Mucosa of descending colon (tissue), 3 donors: ENCODE measurements at regions not wholly inside any gene's neighbourhood (a gene's known extent, or its start where the extent isn't known, plus 50 kb on each side); places are given as distances from the start of the nearest gene placed in this dataset.

Experiments used
- ATAC-seq: fragments of 200-7000 bp; cut with Tn5 transposase; one replicate; pipeline ENCODE4 v1.9.1; 2020; ENCODE audit warnings: mild to moderate bottlenecking, moderate library complexity
- DNase-seq, 3 donors: peaks; one replicate each; pipeline ENCODE4 v3.0.0-alpha.2; 2020
- H3K36me3 ChIP-seq: fragments of 200-600 bp; one replicate; pipeline ENCODE4 v1.8.0; 2021; ENCODE audit warnings: low read depth, mild to moderate bottlenecking
- H3K4me1 ChIP-seq: fragments of 200-600 bp; one replicate; pipeline ENCODE4 v1.8.0; 2021; ENCODE audit warnings: low read depth, mild to moderate bottlenecking
- H3K4me3 ChIP-seq: fragments of 200-600 bp; one replicate; pipeline ENCODE4 v1.8.0; 2021; ENCODE audit warnings: mild to moderate bottlenecking
- H3K9me3 ChIP-seq: fragments of 200-600 bp; one replicate; pipeline ENCODE4 v1.8.0; 2021; ENCODE audit warnings: mild to moderate bottlenecking
- CTCF ChIP-seq: fragments of 200-600 bp; IDR thresholded peaks from one replicate; pipeline ENCODE4 v1.8.0; 2022; ENCODE audit warnings: antibody characterized with exemption, mild to moderate bottlenecking
- intact Hi-C, 2 donors: fragments of 100-400 bp; cut with DNase I in 1 of 2; cut with micrococcal nuclease in 1 of 2; formaldehyde crosslinking; loops; one replicate each; pipeline versions ENCODE4 v1.11.0 to v1.11.1; 2022; cut with DNase I, micrococcal nuclease
- donor health status: DM: no; HTN: no; CAD: no; lungs with moderate emphysema.
- donor health status: DM: no; HTN: no; CAD: no.
- donor health status: DM: no; HTN: yes; CAD: no.

GRCh38 chr2:16241166-16242160 lies 301.1 kb downstream of the MYCN start:
- no peak for TF ChIP-seq CTCF

GRCh38 chr2:16240402-16240801 lies 300.1 kb downstream of the MYCN start:
- no peaks in the 10 kb centered on the region for H3K4me1 ChIP-seq
- intact Hi-C loops: no loop called here

More at GRCh38 chr2:16241166-16242160, 301.1 kb downstream of the MYCN start:
- Histone ChIP-seq H3K36me3 (no peaks in the 10 kb centered on the region), H3K4me1 (no peaks in the 10 kb centered on the region), H3K4me3 (no peak overlapping the region), H3K9me3 (no peaks in the 10 kb centered on the region)
- DNase-seq (no peak), ATAC-seq (no peak)
- intact Hi-C loops: no loop called here

GRCh38 chr2:16239296-16239850 lies 299.0 kb downstream of the MYCN start:
- no peak for ATAC-seq

More at GRCh38 chr2:16240402-16240801, 300.1 kb downstream of the MYCN start:
- no peaks in the 10 kb centered on the region for H3K36me3 ChIP-seq
- H3K9me3 ChIP-seq: no peaks in the 10 kb centered on the region
- no peak for TF ChIP-seq CTCF
- no peak for DNase-seq
- no peak for ATAC-seq
- no peak overlapping the region for H3K4me3 ChIP-seq

GRCh38 chr2:16238786-16239185 lies 298.4 kb downstream of the MYCN start:
- Histone ChIP-seq H3K36me3 (no peaks in the 10 kb centered on the region), H3K9me3 (no peaks in the 10 kb centered on the region), H3K4me3 (no peak overlapping the region), H3K4me1 (no peaks in the 10 kb centered on the region)
- DNase-seq: no peak
- no peak for TF ChIP-seq CTCF
- intact Hi-C loops: no loop called here
- ATAC-seq: no peak

More at GRCh38 chr2:16239296-16239850, 299.0 kb downstream of the MYCN start:
- DNase-seq: no peak
- no peak for TF ChIP-seq CTCF
- Histone ChIP-seq H3K4me3 (no peak overlapping the region), H3K4me1 (no peaks in the 10 kb centered on the region), H3K36me3 (no peaks in the 10 kb centered on the region), H3K9me3 (no peaks in the 10 kb centered on the region)
- intact Hi-C loops: no loop called here

- H3K36me3 ChIP-seq: no peaks in the 10 kb centered on the region
- no peak for ATAC-seq
- no peaks in the 10 kb centered on the region for H3K9me3 ChIP-seq
- intact Hi-C loops: no loop called here
- TF ChIP-seq CTCF: no peak
- no peaks in the 10 kb centered on the region for H3K4me1 ChIP-seq
- DNase-seq: no peak
- H3K4me3 ChIP-seq: no peak overlapping the region
These were observed 297.8 kb downstream of the MYCN start for GRCh38 chr2:16238001-16238761.
